Activated T-cell treated with anti-CD3 and anti-CD28 coated beads for 4 hours (primary cell): ENCODE measurements at regions not wholly inside any gene's neighbourhood (a gene's known extent, or its start where the extent isn't known, plus 50 kb on each side); places are given as distances from the start of the nearest gene placed in this dataset.
"Not testable (repeated sequence)": the region's sequence is repeated elsewhere in the genome, so short reads cannot be mapped to it uniquely, and the experiment has no call there.

Experiments used
- DNase-seq: peaks from one replicate; pipeline ENCODE4 v3.0.0-alpha.2; 2020

- DNase-seq, result no peak
Measured at GRCh38 chr9:720239-720881, 121.1 kb upstream of the DMRT1 start.

DNA sequence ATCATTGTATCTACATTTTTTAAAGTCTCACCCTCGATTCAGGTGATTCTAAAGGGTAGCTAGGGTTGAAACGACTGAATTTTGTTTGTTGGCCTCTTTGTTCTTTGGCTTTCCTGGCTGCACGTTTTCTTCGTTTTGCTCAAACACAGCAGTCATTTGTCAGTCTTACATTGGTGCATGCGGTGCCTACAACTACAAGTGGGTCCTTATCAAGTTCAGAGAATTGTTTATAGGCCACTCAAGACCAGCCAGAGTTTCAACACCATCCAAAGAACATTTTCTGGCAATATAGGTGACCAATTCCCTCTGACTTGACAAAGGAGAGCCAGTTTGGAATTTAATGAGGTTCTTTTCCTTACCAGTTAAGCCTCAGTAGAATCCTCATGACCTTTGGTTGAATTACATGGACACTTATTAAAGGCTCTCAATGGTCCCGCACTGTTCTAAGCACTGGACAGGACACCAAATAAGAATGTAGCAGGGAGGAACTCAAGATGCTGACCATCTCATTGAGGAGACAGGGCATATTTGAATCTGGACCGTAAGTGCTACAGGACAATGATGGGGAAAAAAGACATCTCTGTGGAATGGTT, 119.0 kb upstream of the DMRT1 start:
- no peak for DNase-seq

GRCh38 chr9:724461-724860, 117.0 kb upstream of the DMRT1 start:
- DNase-seq, result not testable (repeated sequence)

GRCh38 chr9:726005-726404, 115.5 kb upstream of the DMRT1 start:
- DNase-seq, result no peak

- DNase-seq, result no peak
Measured at GRCh38 chr9:727767-728166, 113.7 kb upstream of the DMRT1 start.

DNA sequence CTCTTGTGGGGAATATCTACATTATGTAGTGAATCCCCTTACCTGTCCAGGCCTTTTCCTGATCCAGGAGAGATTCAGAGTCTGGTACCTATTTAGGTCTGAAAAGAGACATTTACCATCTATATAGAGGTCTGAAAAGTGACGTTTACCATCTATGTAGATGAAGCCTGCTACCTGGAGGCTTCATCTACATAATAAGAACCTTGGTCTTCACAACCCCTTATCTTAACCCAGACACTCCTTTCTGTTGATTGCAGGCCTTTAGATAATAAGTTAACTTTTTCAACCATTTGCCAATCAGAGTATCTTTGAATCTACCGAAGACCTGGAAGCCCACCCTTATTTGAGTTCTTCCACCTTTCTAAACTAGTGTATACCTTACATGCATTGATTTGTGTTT, 113.0 kb upstream of the DMRT1 start:
- DNase-seq, result no peak

DNA sequence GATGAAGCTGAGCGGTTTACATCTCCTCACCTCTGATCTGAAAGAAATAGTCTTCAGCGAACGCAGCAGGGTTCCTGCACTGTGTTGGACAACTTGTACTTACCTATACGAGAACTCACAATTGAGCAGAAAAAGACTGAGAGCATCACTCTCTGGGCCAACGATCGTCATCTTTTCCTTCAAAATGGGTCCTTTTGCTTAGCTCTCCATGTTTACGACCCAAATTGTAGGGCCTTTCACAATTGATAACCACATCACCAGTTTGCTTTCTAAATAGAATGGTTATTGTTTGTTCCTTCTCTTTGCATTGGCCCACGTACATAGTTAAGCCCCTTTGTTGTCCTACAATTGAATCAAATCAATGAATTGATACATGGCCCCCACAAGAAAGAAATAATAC, 110.0 kb upstream of the DMRT1 start:
- DNase-seq, result no peak

- no peak for DNase-seq
Measured at GRCh38 chr9:734831-735511, 106.5 kb upstream of the DMRT1 start.

GRCh38 chr9:737400-738120, 103.9 kb upstream of the DMRT1 start:
- no peak for DNase-seq

GRCh38 chr9:738209-738915, 103.1 kb upstream of the DMRT1 start:
- DNase-seq, result no peak

DNA sequence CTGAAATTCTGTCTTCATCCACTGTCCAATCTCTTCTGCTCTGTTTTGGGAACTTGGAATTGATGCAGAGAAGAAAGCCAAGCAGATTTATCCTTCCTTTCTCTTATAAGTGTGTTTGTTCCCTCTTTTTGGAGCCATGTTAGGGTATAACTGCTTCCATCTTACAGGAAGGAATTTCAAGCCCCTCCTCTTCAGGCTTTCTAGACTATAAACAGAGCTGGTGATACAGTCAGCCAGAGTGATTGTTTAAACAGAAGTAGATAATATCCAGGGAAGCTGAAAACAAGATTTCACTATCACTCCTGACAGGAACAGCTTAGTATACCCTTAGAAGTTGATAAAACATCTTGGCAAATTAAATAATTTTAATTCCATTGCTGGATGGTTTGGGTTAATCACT, 102.1 kb upstream of the DMRT1 start:
- no peak for DNase-seq

DNA sequence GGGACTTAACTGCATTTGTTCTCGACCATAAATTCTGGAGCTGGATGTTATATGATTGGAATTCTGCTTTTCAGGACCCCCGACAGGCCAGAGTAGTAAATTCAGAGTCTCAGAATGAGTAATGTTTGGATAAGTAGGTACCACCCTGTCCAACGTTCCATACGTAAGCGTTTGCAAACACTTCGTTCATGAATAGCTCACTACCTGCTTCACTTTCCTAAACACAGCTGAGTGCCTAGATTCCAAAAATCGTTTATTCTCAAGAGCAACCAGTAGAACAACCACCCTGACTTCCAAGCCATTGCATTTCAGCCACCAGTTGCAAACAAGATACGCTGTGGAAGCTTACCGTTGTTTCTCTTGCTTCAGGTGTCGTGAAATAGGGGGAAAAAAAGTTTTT, 101.3 kb upstream of the DMRT1 start:
- no peak for DNase-seq

- DNase-seq, result no peak
Measured at GRCh38 chr9:742104-742503, 99.4 kb upstream of the DMRT1 start.

DNA sequence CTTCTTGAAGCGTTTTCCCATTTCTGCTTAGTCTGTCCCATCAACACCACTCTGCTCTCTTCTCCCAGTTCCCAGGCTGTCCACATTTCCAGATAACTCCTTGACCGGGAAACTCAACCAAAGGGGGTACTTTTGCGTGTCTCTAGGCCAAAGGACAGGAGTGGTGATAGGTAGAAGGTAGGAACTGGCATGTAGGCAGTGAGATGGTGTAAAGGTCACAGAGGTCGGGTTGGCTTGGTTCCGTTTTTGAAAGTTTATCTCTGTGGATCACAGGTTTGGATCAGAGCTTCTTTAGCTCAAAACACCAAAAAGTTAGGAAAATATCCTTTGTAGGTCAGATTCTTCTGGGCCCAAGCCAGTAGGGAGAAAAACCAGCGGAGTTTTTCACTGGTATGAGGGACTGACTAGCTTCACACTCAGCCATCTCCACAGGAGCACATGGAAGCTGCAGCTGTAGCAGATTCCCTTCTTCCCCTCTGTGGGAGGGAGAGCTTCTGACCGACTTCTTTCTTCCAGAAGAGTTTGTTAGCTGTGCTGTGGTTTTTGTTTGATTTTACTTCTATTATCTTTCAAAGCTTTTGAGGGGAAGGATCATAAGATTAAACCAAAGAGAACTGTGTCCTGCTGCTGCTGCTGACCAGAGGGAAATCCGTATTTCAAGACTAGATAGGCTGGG, 98.4 kb upstream of the DMRT1 start:
- DNase-seq, result no peak

GRCh38 chr9:744046-744712, 97.3 kb upstream of the DMRT1 start:
- DNase-seq, result no peak

- DNase-seq, result no peak
Measured at GRCh38 chr9:744790-745484, 96.6 kb upstream of the DMRT1 start.

DNA sequence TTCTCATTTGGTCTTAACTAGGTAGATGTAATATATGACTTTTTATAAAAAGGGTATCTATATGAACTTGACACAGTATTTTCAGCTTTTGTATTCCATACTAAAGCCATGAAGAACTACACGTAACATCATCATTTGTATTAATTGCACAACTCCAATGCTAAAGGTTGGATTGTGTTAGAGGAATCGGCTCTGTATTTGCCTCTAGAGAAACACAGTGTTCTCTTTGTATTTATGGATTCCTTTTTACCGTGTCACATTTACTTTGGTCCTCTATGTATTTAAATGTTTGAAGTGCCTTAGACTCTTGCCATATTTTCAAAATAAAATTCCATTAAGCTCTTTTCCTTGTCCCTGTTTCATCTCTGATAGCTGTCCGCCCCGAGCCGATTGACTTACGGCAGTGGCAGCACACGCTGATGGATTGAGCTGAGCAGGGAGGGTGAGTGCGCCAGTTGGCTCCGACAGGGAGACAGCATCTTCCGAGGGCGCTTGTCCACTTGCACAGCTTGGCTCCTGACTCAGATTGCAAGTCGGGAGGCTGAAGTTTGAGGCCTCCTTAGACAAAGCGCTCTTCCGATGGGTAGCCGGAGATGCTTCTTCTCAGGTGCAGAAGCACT, 95.6 kb upstream of the DMRT1 start:
- DNase-seq, result no peak

GRCh38 chr9:746661-747434, 94.6 kb upstream of the DMRT1 start:
- DNase-seq, result no peak

DNA sequence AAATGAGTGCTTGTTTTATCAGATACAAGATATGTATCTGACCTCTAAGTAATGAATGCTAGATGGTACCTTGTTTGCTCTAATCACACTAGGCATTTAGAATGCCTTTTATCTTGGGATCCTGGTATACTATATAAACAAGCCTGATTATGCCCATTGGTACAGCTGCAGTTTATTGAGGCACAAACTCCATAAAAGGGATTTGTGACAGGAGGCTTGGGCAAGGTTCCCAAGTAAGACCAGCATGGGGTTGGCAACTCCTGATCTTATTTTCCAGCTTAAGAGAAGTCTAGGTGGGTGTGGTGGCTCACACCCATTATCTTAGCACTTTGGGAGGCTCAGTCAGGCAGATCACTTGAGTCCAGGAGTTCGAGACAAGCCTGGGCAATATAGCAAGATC, 93.9 kb upstream of the DMRT1 start:
- no peak for DNase-seq

DNA sequence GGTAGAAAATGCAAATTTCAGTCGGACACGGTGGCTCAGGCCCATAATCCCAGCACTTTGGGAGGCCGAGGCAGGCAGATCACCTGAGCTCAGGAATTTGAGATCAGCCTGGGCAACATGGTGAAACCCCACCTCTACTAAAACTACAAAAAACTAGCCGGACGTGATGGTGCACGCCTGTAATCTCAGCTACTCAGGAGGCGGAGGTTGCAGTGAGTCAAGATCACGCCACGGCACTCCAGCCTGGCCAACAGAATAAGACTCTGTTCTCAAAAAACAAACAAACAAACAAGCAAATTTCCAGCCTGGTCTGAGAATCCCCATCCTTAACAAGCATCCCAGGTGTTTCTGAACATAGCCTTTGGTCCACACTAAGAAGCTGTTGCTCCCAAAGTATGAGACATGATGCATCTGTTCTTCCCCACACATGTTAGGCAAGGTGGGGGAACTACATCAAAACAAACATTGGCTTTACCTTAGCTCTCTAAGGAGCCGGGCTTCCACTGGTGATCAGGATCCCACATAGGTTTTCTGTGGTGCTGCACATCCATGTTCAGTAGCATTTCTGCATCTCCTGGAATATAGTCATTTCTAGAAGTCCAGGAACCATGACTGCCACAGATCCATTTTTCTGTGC, 92.5 kb upstream of the DMRT1 start:
- DNase-seq, result no peak
